GM12878 (cell line): ENCODE measurements at regions not wholly inside any gene's neighbourhood (a gene's known extent, or its start where the extent isn't known, plus 50 kb on each side); places are given as distances from the start of the nearest gene placed in this dataset.
"Not testable (repeated sequence)": the region's sequence is repeated elsewhere in the genome, so short reads cannot be mapped to it uniquely, and the experiment has no call there.

ENCODE experiments used
- ATAC-seq: fragments of 200-7000 bp; cut with Tn5 transposase; 3 replicates; pipeline ENCODE4 v1.9.1; 2020; ENCODE audit warnings: mild to moderate bottlenecking, moderate library complexity
- BruUV-seq: library from RNA; stranded (reverse); fragments of 400-500 nt; replicated peaks from 2 replicates; lab custom pipeline; 2021; lab: Mats Ljungman, UMichigan
- CTCF ChIA-PET: fragments of 300-600 bp; sonication (Branson Sonifier 250); formaldehyde crosslinking; extraction: SDS; loops from one replicate; lab custom pipeline; 2021; ENCODE audit warnings: inconsistent platforms; lab: Yijun Ruan, JAX
- POLR2A ChIA-PET: fragments of 350-600 bp; formaldehyde crosslinking; extraction: SDS; loops from one replicate; lab custom pipeline; 2021; ENCODE audit warnings: inconsistent platforms; lab: Charles Lee
- RAD21 ChIA-PET: fragments of 300-600 bp; sonication (Branson Sonifier 250); formaldehyde crosslinking; loops from one replicate; lab custom pipeline; 2023; ENCODE audit warnings: antibody characterized with exemption; ENCODE audit not compliant: unreplicated experiment; lab: Charles Lee
- SMC1A ChIA-PET: fragments of 300-600 bp; sonication (Branson Sonifier 250); formaldehyde crosslinking; loops from one replicate; lab custom pipeline; 2023; ENCODE audit not compliant: unreplicated experiment, uncharacterized antibody; lab: Charles Lee
- DNase-seq: peaks from one replicate; pipeline ENCODE4 v3.0.0-alpha.2; 2011; ENCODE audit warnings: low read depth, low spot score
- FAIRE-seq: peaks from 3 replicates; lab custom pipeline; 2011; peaks lifted over from hg19 to GRCh38; lab: Jason Lieb, UNC
- H2AFZ ChIP-seq: 2 replicates; pipeline ENCODE4 v1.6.0; 2011; ENCODE audit warnings: low read depth, low read length, control low read depth; ENCODE audit not compliant: control insufficient read depth
- H3K27ac ChIP-seq: 2 replicates; pipeline ENCODE4 v1.5.1; 2011; ENCODE audit warnings: control low read depth; ENCODE audit not compliant: control insufficient read depth, insufficient read depth
- H3K27me3 ChIP-seq, 2 experiments: replicated peaks in 1 of 2; 2 replicates each; pipeline versions ENCODE4 v1.6.0 to v1.6.1; 2011; ENCODE audit warnings: low read length in 1 of 2; ENCODE audit not compliant: control insufficient read depth in 2 of 2, insufficient read depth in 2 of 2
- H3K36me3 ChIP-seq, 2 experiments: 2 replicates each; pipeline ENCODE4 v1.5.1; 2011; ENCODE audit warnings: low read length in 1 of 2; ENCODE audit not compliant: control insufficient read depth in 2 of 2, insufficient read depth in 2 of 2
- H3K4me1 ChIP-seq: 2 replicates; pipeline ENCODE4 v1.6.1; 2011; ENCODE audit warnings: mild to moderate bottlenecking, low read length, moderate library complexity, mixed read lengths; ENCODE audit not compliant: control insufficient read depth, insufficient read depth
- H3K4me2 ChIP-seq: 2 replicates; pipeline ENCODE4 v1.6.0; 2011; ENCODE audit warnings: control low read depth; ENCODE audit not compliant: control insufficient read depth, insufficient read depth
- H3K4me3 ChIP-seq: fragments of 200-600 bp; sonication (generic); 2 replicates; pipeline ENCODE4 v1.5.1; 2016
- H3K79me2 ChIP-seq: 2 replicates; pipeline ENCODE4 v1.6.0; 2011; ENCODE audit warnings: low read length; ENCODE audit not compliant: control insufficient read depth, insufficient read depth
- H3K9ac ChIP-seq: 2 replicates; pipeline ENCODE4 v1.8.0; 2011; ENCODE audit warnings: low read length, control low read depth, mixed read lengths; ENCODE audit not compliant: control insufficient read depth, insufficient read depth
- H3K9me3 ChIP-seq: replicated peaks from 3 replicates; pipeline ENCODE4 v1.5.1; 2011; ENCODE audit warnings: mild to moderate bottlenecking, low read length; ENCODE audit not compliant: control insufficient read depth, insufficient read depth
- H4K20me1 ChIP-seq: 2 replicates; pipeline ENCODE4 v1.6.0; 2011; ENCODE audit not compliant: control insufficient read depth, insufficient read depth
- FOXK2 ChIP-seq: fragments of 450-650 bp; IDR thresholded peaks from 2 replicates; pipeline ENCODE4 v1.6.1; 2017; ENCODE audit warnings: mild to moderate bottlenecking, moderate library complexity
- MEF2B ChIP-seq: fragments of 450-650 bp; IDR thresholded peaks from 2 replicates; pipeline ENCODE4 v1.6.1; 2018; ENCODE audit warnings: mild to moderate bottlenecking, moderate library complexity; ENCODE audit not compliant: partially characterized antibody, poor library complexity, severe bottlenecking
- MYC ChIP-seq: IDR thresholded peaks from 2 replicates; pipeline ENCODE4 v1.6.1; 2011; ENCODE audit warnings: mild to moderate bottlenecking, low read length, moderate library complexity, inconsistent platforms; ENCODE audit not compliant: insufficient read depth, insufficient replicate concordance, insufficient read length, severe bottlenecking
- RB1 ChIP-seq: fragments of 450-650 bp; formaldehyde crosslinking; IDR thresholded peaks from 2 replicates; pipeline ENCODE4 v1.6.1; 2017; ENCODE audit warnings: mild to moderate bottlenecking, borderline replicate concordance
- SMAD1 ChIP-seq: fragments of 450-650 bp; IDR thresholded peaks from 2 replicates; pipeline ENCODE4 v1.6.1; 2018; ENCODE audit warnings: mild to moderate bottlenecking, low read depth; ENCODE audit not compliant: partially characterized antibody
- WRNIP1 ChIP-seq: IDR thresholded peaks from 2 replicates; pipeline ENCODE4 v1.6.1; 2011; ENCODE audit warnings: low read depth, low read length, improper control_type of control experiment, borderline replicate concordance
- ZBTB33 ChIP-seq: fragments of 450-650 bp; IDR thresholded peaks from 2 replicates; pipeline ENCODE4 v1.6.1; 2017; ENCODE audit warnings: mild to moderate bottlenecking
- ZBTB4 ChIP-seq: fragments of 450-650 bp; formaldehyde crosslinking; IDR thresholded peaks from 2 replicates; pipeline ENCODE4 v1.4.0; 2022; ENCODE audit warnings: mild to moderate bottlenecking, moderate library complexity
- WGBS: methylation state at CpG from one replicate; pipeline ENCODE4 v1.1.6; 2016; ENCODE audit warnings: low lambda C conversion rate; ENCODE audit not compliant: insufficient replicate concordance, insufficient coverage; ENCODE audit errors: missing lambda C conversion rate; 5-methylcytosine and 5-hydroxymethylcytosine counted together
- in situ Hi-C: fragments of 300-500 bp; cut with MboI; formaldehyde crosslinking; loops from 9 replicates; pipeline ENCODE4 v1.14.3; 2018; ENCODE audit warnings: mixed read lengths
- intact Hi-C: fragments of 100-400 bp; cut with micrococcal nuclease; formaldehyde crosslinking; loops from one replicate; pipeline ENCODE4 v1.14.2; 2022; ENCODE audit not compliant: unreplicated experiment

GRCh38 chr20:51271931-51272330 is 249.0 kb upstream of the KCNG1 start:
- ChIA-PET CTCF (no interaction called here), RAD21 (no interaction called here)
- no peak overlapping the region for H3K9ac ChIP-seq
- in situ Hi-C loops (no loop called here), intact Hi-C loops (no loop called here)
- ATAC-seq, result no peak
- FAIRE-seq, result no peak
- no peak overlapping the region for H3K27ac ChIP-seq
- WGBS, result 20% methylated on average over 7 of the region's 7 CpGs
- H3K9me3 ChIP-seq, result no peaks in the 10 kb centered on the region; the same call in 2 of the 3 replicates
- no peaks in the 10 kb centered on the region for H3K4me1 ChIP-seq
- H3K27me3 ChIP-seq, result no peaks in the 10 kb centered on the region; a peak in 3 of 4 replicates
- no peak overlapping the region for H2AFZ ChIP-seq
- H3K79me2 ChIP-seq, result no peaks in the 10 kb centered on the region
- TF ChIP-seq MEF2B (no peak), ZBTB4 (no peak), SMAD1 (no peak), RB1 (no peak), MYC (no peak), WRNIP1 (no peak), ZBTB33 (no peak), FOXK2 (no peak)
- TF ChIP-seq, all 136 proteins: peak for 0
- SMC1A ChIA-PET, result no interaction called here
- no TSS peak for BruUV-seq
- DNase-seq, result no peak
- POLR2A ChIA-PET, result no interaction called here
- Histone ChIP-seq H3K4me2 (no peak overlapping the region), H3K4me3 (no peak overlapping the region), H4K20me1 (no peaks in the 10 kb centered on the region), H3K36me3 (no peaks in the 10 kb centered on the region)

GRCh38 chr20:51271289-51271688 is 248.4 kb upstream of the KCNG1 start:
- H3K4me3 ChIP-seq, H3K79me2 ChIP-seq, H3K4me2 ChIP-seq, RAD21 ChIA-PET, H2AFZ ChIP-seq, SMC1A ChIA-PET, POLR2A ChIA-PET, H3K4me1 ChIP-seq, in situ Hi-C loops, BruUV-seq, DNase-seq, intact Hi-C loops, ATAC-seq, H3K36me3 ChIP-seq, H3K9ac ChIP-seq, FAIRE-seq, H3K9me3 ChIP-seq, H3K27me3 ChIP-seq, H4K20me1 ChIP-seq, H3K27ac ChIP-seq: not testable (repeated sequence)
- WGBS, result 27% methylated on average over 2 of the region's 2 CpGs
- CTCF ChIA-PET, result interaction anchor here (0.5 kb wide), 1 partner anchor 424 kb away, joined by 3 read pairs; no protein-coding TSS in a partner anchor
